Loucy (cell line): ENCODE measurements at regions not wholly inside any gene's neighbourhood (a gene's known extent, or its start where the extent isn't known, plus 50 kb on each side); places are given as distances from the start of the nearest gene placed in this dataset.

Source experiments
- H2AFZ ChIP-seq: fragments of 200-600 bp; sonication (generic); 2 replicates; pipeline ENCODE4 v1.6.0; 2016; ENCODE audit warnings: antibody characterized with exemption, mild to moderate bottlenecking, low read length, moderate library complexity
- H3F3A ChIP-seq: fragments of 200-600 bp; 2 replicates; pipeline ENCODE4 v1.6.0; 2016; ENCODE audit warnings: antibody characterized with exemption, low read depth, mild to moderate bottlenecking
- H3K27me3 ChIP-seq: fragments of 200-600 bp; sonication (generic); 2 replicates; pipeline ENCODE4 v1.6.1; 2014; ENCODE audit warnings: low read length, mild to moderate bottlenecking; ENCODE audit not compliant: insufficient read depth, poor library complexity, severe bottlenecking
- H3K36me3 ChIP-seq: fragments of 200-600 bp; sonication (generic); 2 replicates; pipeline ENCODE4 v1.6.1; 2016; ENCODE audit warnings: low read length; ENCODE audit not compliant: insufficient read depth
- H3K4me1 ChIP-seq: fragments of 200-600 bp; sonication (generic); 2 replicates; pipeline ENCODE4 v1.5.1; 2014; ENCODE audit warnings: low read length, mild to moderate bottlenecking; ENCODE audit not compliant: insufficient read depth, poor library complexity, severe bottlenecking
- H3K4me2 ChIP-seq: fragments of 200-600 bp; sonication (generic); 2 replicates; pipeline ENCODE4 v1.6.0; 2014; ENCODE audit warnings: antibody characterized with exemption, low read length, low read depth, mild to moderate bottlenecking; ENCODE audit not compliant: poor library complexity, severe bottlenecking
- H3K4me3 ChIP-seq: fragments of 200-600 bp; sonication (generic); 2 replicates; pipeline ENCODE4 v1.5.1; 2014; ENCODE audit warnings: low read length, mild to moderate bottlenecking, mixed read lengths; ENCODE audit not compliant: poor library complexity, severe bottlenecking
- H3K79me2 ChIP-seq: fragments of 200-600 bp; sonication (generic); 2 replicates; pipeline ENCODE4 v1.6.1; 2014; ENCODE audit warnings: low read length; ENCODE audit not compliant: insufficient read depth
- H3K9ac ChIP-seq: fragments of 200-600 bp; sonication (generic); 2 replicates; pipeline ENCODE4 v1.6.0; 2014; ENCODE audit warnings: mild to moderate bottlenecking, low read depth, low read length, moderate library complexity; ENCODE audit not compliant: poor library complexity, severe bottlenecking
- H3K9me2 ChIP-seq: fragments of 200-600 bp; sonication (generic); replicated peaks from 2 replicates; pipeline ENCODE4 v1.6.1; 2016; ENCODE audit warnings: low read depth, low read length, mixed read lengths
- H3K9me3 ChIP-seq: fragments of 200-600 bp; sonication (generic); 2 replicates; pipeline ENCODE4 v1.6.1; 2014; ENCODE audit warnings: mild to moderate bottlenecking, antibody characterized with exemption, low read length, low read depth; ENCODE audit not compliant: insufficient read depth
- H4K20me1 ChIP-seq: fragments of 200-600 bp; sonication (generic); 2 replicates; pipeline ENCODE4 v1.6.0; 2014; ENCODE audit warnings: antibody characterized with exemption, low read length, mild to moderate bottlenecking; ENCODE audit not compliant: insufficient read depth, poor library complexity, severe bottlenecking
- CTCF ChIP-seq: fragments of 200-600 bp; sonication (generic); conservative IDR thresholded peaks from 2 replicates; pipeline ENCODE4 v1.5.1; 2014; ENCODE audit warnings: mild to moderate bottlenecking, antibody characterized with exemption, low read length
- EZH2phosphoT487 ChIP-seq: fragments of 200-600 bp; IDR thresholded peaks from 2 replicates; pipeline ENCODE4 v1.6.1; 2018; ENCODE audit warnings: antibody characterized with exemption, mild to moderate bottlenecking, moderate library complexity, borderline replicate concordance

GRCh38 chr16:79302731-79303130 is 297.8 kb downstream of the MAF start:
- TF ChIP-seq CTCF (no peak), EZH2phosphoT487 (no peak)
- Histone ChIP-seq H3K9me3 (no peaks in the 10 kb centered on the region), H3K27me3 (no peaks in the 10 kb centered on the region), H3K4me2 (no peak overlapping the region), H2AFZ (no peak overlapping the region), H3K9me2 (no peaks in the 10 kb centered on the region), H4K20me1 (no peaks in the 10 kb centered on the region), H3K9ac (no peak overlapping the region), H3K79me2 (no peaks in the 10 kb centered on the region), H3K36me3 (no peaks in the 10 kb centered on the region), H3K4me1 (no peaks in the 10 kb centered on the region), H3K4me3 (no peak overlapping the region), H3F3A (no peaks in the 10 kb centered on the region)

- Histone ChIP-seq H3K36me3 (no peaks in the 10 kb centered on the region), H3F3A (no peaks in the 10 kb centered on the region), H3K9me3 (no peaks in the 10 kb centered on the region), H3K4me1 (no peaks in the 10 kb centered on the region), H3K9me2 (no peaks in the 10 kb centered on the region), H4K20me1 (no peaks in the 10 kb centered on the region), H3K9ac (no peak overlapping the region), H2AFZ (no peak overlapping the region), H3K27me3 (no peaks in the 10 kb centered on the region), H3K79me2 (no peaks in the 10 kb centered on the region), H3K4me2 (no peak overlapping the region), H3K4me3 (no peak overlapping the region)
- TF ChIP-seq CTCF, result no peak
- TF ChIP-seq EZH2phosphoT487, result no peak
Measured at GRCh38 chr16:79301051-79301450, 299.5 kb downstream of the MAF start.

GRCh38 chr16:79298894-79299799 is 301.4 kb downstream of the MAF start:
- H3K27me3 ChIP-seq, result no peaks in the 10 kb centered on the region
- no peaks in the 10 kb centered on the region for H3K9me2 ChIP-seq
- no peaks in the 10 kb centered on the region for H3K9me3 ChIP-seq
- no peaks in the 10 kb centered on the region for H3K4me1 ChIP-seq
- H3K79me2 ChIP-seq, result no peaks in the 10 kb centered on the region
- H3F3A ChIP-seq, result no peaks in the 10 kb centered on the region
- H4K20me1 ChIP-seq, result no peaks in the 10 kb centered on the region
- no peaks in the 10 kb centered on the region for H3K36me3 ChIP-seq
- no peak overlapping the region for H2AFZ ChIP-seq
- no peak overlapping the region for H3K4me2 ChIP-seq
- H3K4me3 ChIP-seq, result no peak overlapping the region
- H3K9ac ChIP-seq, result no peak overlapping the region
- TF ChIP-seq CTCF (no peak), EZH2phosphoT487 (no peak)
